ENCODE measurements at regions not wholly inside any gene's neighbourhood (a gene's known extent, or its start where the extent isn't known, plus 50 kb on each side); places are given as distances from the start of the nearest gene placed in this dataset.

- Histone ChIP-seq H3K27me3 (ENCODE audit: low read length) (no peaks in the 10 kb centered on the region), H3K36me3 (ENCODE audit: low read length) (no peaks in the 10 kb centered on the region), H3K79me2 (ENCODE audit: insufficient read depth, low read length) (no peaks in the 10 kb centered on the region), H3K4me2 (ENCODE audit: low read depth, low read length, poor library complexity, severe bottlenecking) (no peak overlapping the region), H3K9me3 (ENCODE audit: insufficient read depth, low read length) (no peaks in the 10 kb centered on the region), H2AFZ (ENCODE audit: low read depth, low read length, severe bottlenecking) (no peak overlapping the region), H4K20me1 (ENCODE audit: low read depth, low read length) (no peaks in the 10 kb centered on the region), H3F3A (ENCODE audit: insufficient read depth) (no peaks in the 10 kb centered on the region), H3K9ac (ENCODE audit: low read length) (no peak overlapping the region), H3K9me2 (replicated peaks; ENCODE audit: insufficient read depth, low read length) (no peaks in the 10 kb centered on the region), H3K4me3 (ENCODE audit: insufficient read depth, low read length, poor library complexity, severe bottlenecking) (no peak overlapping the region), H3K27ac (ENCODE audit: low read depth, low read length) (no peak overlapping the region)
- TF ChIP-seq EZH2phosphoT487 (conservative IDR thresholded peaks at IDR 0.05; ENCODE audit: low read length) (no peak), CTCF (IDR thresholded peaks at IDR 0.05; ENCODE audit: insufficient read depth, low read length, poor library complexity, severe bottlenecking) (no peak)
These were observed 104.7 kb upstream of the ISL1 start for GRCh38 chr5:51278539-51278938.

GRCh38 chr5:51279983-51280706 is 103.1 kb upstream of the ISL1 start:
- no peaks in the 10 kb centered on the region for H3F3A ChIP-seq (ENCODE audit: insufficient read depth)
- no peak overlapping the region for H3K9ac ChIP-seq (ENCODE audit: low read length)
- H3K9me2 ChIP-seq (replicated peaks; ENCODE audit: insufficient read depth, low read length): no peaks in the 10 kb centered on the region
- H3K4me3 ChIP-seq (ENCODE audit: insufficient read depth, low read length, poor library complexity, severe bottlenecking): no peak overlapping the region
- H3K27ac ChIP-seq (ENCODE audit: low read depth, low read length): no peak overlapping the region
- H4K20me1 ChIP-seq (ENCODE audit: low read depth, low read length): no peaks in the 10 kb centered on the region
- no peaks in the 10 kb centered on the region for H3K27me3 ChIP-seq (ENCODE audit: low read length)
- no peaks in the 10 kb centered on the region for H3K79me2 ChIP-seq (ENCODE audit: insufficient read depth, low read length)
- no peaks in the 10 kb centered on the region for H3K9me3 ChIP-seq (ENCODE audit: insufficient read depth, low read length)
- H3K4me2 ChIP-seq (ENCODE audit: low read depth, low read length, poor library complexity, severe bottlenecking): no peak overlapping the region
- no peaks in the 10 kb centered on the region for H3K36me3 ChIP-seq (ENCODE audit: low read length)
- H2AFZ ChIP-seq (ENCODE audit: low read depth, low read length, severe bottlenecking): no peak overlapping the region
- TF ChIP-seq EZH2phosphoT487 (conservative IDR thresholded peaks at IDR 0.05; ENCODE audit: low read length) (no peak), CTCF (IDR thresholded peaks at IDR 0.05; ENCODE audit: insufficient read depth, low read length, poor library complexity, severe bottlenecking) (no peak)

- TF ChIP-seq EZH2phosphoT487 (conservative IDR thresholded peaks at IDR 0.05; ENCODE audit: low read length): no peak
- no peak for TF ChIP-seq CTCF (IDR thresholded peaks at IDR 0.05; ENCODE audit: insufficient read depth, low read length, poor library complexity, severe bottlenecking)
- Histone ChIP-seq H3K27me3 (ENCODE audit: low read length) (no peaks in the 10 kb centered on the region), H3F3A (ENCODE audit: insufficient read depth) (no peaks in the 10 kb centered on the region), H3K4me3 (ENCODE audit: insufficient read depth, low read length, poor library complexity, severe bottlenecking) (no peak overlapping the region), H3K27ac (ENCODE audit: low read depth, low read length) (no peak overlapping the region), H3K4me2 (ENCODE audit: low read depth, low read length, poor library complexity, severe bottlenecking) (no peak overlapping the region), H3K36me3 (ENCODE audit: low read length) (no peaks in the 10 kb centered on the region), H2AFZ (ENCODE audit: low read depth, low read length, severe bottlenecking) (no peak overlapping the region), H3K9me2 (replicated peaks; ENCODE audit: insufficient read depth, low read length) (no peaks in the 10 kb centered on the region), H4K20me1 (ENCODE audit: low read depth, low read length) (no peaks in the 10 kb centered on the region), H3K9me3 (ENCODE audit: insufficient read depth, low read length) (no peaks in the 10 kb centered on the region), H3K79me2 (ENCODE audit: insufficient read depth, low read length) (no peaks in the 10 kb centered on the region), H3K9ac (ENCODE audit: low read length) (no peak overlapping the region)
These were observed 97.2 kb upstream of the ISL1 start for GRCh38 chr5:51286046-51286445.
